ENCODE measurements at regions not wholly inside any gene's neighbourhood (a gene's known extent, or its start where the extent isn't known, plus 50 kb on each side); places are given as distances from the start of the nearest gene placed in this dataset.
"Not testable (repeated sequence)": the region's sequence is repeated elsewhere in the genome, so short reads cannot be mapped to it uniquely, and the experiment has no call there.

- no peak for DNase-seq (ENCODE audit: low read depth in 2 of 2)
Measured at GRCh38 chr4:122100508-122100907, 51.6 kb upstream of the BLTP1 start.

GRCh38 chr4:122099896-122100295 lies 52.2 kb upstream of the BLTP1 start:
- peak; percentile 49 to 51 for DNase-seq (ENCODE audit: low read depth in 2 of 2)

- peak; percentile 9 to 13 for DNase-seq (ENCODE audit: low read depth in 2 of 2)
Measured at GRCh38 chr4:122091836-122092405, 60.2 kb upstream of the BLTP1 start.

GRCh38 chr4:122091397-122091796 lies 60.7 kb upstream of the BLTP1 start:
- DNase-seq (ENCODE audit: low read depth in 2 of 2) = no peak

GRCh38 chr4:122090989-122091388 lies 61.1 kb upstream of the BLTP1 start:
- no peak for DNase-seq (ENCODE audit: low read depth in 2 of 2)

- DNase-seq (ENCODE audit: low read depth in 2 of 2) = no peak
Measured at GRCh38 chr4:122086338-122087065, 65.6 kb upstream of the BLTP1 start.

GRCh38 chr4:122083989-122084388 lies 68.1 kb upstream of the BLTP1 start:
- no peak for DNase-seq (ENCODE audit: low read depth in 2 of 2)

GRCh38 chr4:122083351-122083750 lies 68.8 kb upstream of the BLTP1 start:
- no peak for DNase-seq (ENCODE audit: low read depth in 2 of 2)

- DNase-seq (ENCODE audit: low read depth in 2 of 2) = no peak
Measured at GRCh38 chr4:122082661-122083060, 69.5 kb upstream of the BLTP1 start.

GRCh38 chr4:122077653-122078052 lies 74.5 kb upstream of the BLTP1 start:
- DNase-seq (ENCODE audit: low read depth in 2 of 2) = not testable (repeated sequence)

GRCh38 chr4:122076835-122077234 lies 75.3 kb upstream of the BLTP1 start:
- DNase-seq (ENCODE audit: low read depth in 2 of 2) = peak; percentile 24 to 28

GRCh38 chr4:122073615-122074014 lies 78.5 kb upstream of the BLTP1 start:
- no peak for DNase-seq (ENCODE audit: low read depth in 2 of 2)

GRCh38 chr4:122065915-122066314 lies 86.2 kb upstream of the BLTP1 start:
- no peak for DNase-seq (ENCODE audit: low read depth in 2 of 2)

- DNase-seq (ENCODE audit: low read depth in 2 of 2) = no peak
Measured at GRCh38 chr4:122065149-122065548, 87.0 kb upstream of the BLTP1 start.

GRCh38 chr4:122053186-122053585 lies 98.9 kb upstream of the BLTP1 start:
- DNase-seq (ENCODE audit: low read depth in 2 of 2) = no peak

GRCh38 chr4:122052677-122053076 lies 99.5 kb upstream of the BLTP1 start:
- no peak for DNase-seq (ENCODE audit: low read depth in 2 of 2)

GRCh38 chr4:122050841-122051240 lies 99.0 kb upstream of the TRPC3 start:
- DNase-seq (ENCODE audit: low read depth in 2 of 2) = no peak

- DNase-seq (ENCODE audit: low read depth in 2 of 2) = no peak
Measured at GRCh38 chr4:122047456-122048425, 95.9 kb upstream of the TRPC3 start.

GRCh38 chr4:122046255-122046654 lies 94.4 kb upstream of the TRPC3 start:
- DNase-seq (ENCODE audit: low read depth in 2 of 2) = no peak

GRCh38 chr4:122045533-122045932 lies 93.7 kb upstream of the TRPC3 start:
- peak; percentile 94 to 95 for DNase-seq (ENCODE audit: low read depth in 2 of 2)

GRCh38 chr4:122044501-122044900 lies 92.6 kb upstream of the TRPC3 start:
- DNase-seq (ENCODE audit: low read depth in 2 of 2) = no peak

GRCh38 chr4:122041312-122041711 lies 89.5 kb upstream of the TRPC3 start:
- DNase-seq (ENCODE audit: low read depth in 2 of 2) = no peak
